GM12864 (cell line): ENCODE measurements at regions not wholly inside any gene's neighbourhood (a gene's known extent, or its start where the extent isn't known, plus 50 kb on each side); places are given as distances from the start of the nearest gene placed in this dataset.

Source experiments
- DNase-seq: peaks from one replicate; pipeline ENCODE4 v3.0.0-alpha.2; 2011; ENCODE audit warnings: low read depth
- H3K4me3 ChIP-seq: 2 replicates; pipeline ENCODE4 v1.5.1; 2011; ENCODE audit warnings: mild to moderate bottlenecking, low read depth, low read length, control low read depth
- TF ChIP-seq, protein P1 (sequence below): IDR thresholded peaks from 2 replicates; pipeline ENCODE4 v1.5.1; 2011; ENCODE audit warnings: low read depth, mild to moderate bottlenecking, moderate library complexity, low read length, control low read depth, inconsistent platforms; ENCODE audit errors: missing control alignments

GRCh38 chr2:103222969-103223368 is 461.1 kb downstream of the TMEM182 start:
- DNase-seq, result no peak
- no peak overlapping the region for H3K4me3 ChIP-seq
- TF ChIP-seq, protein P1, sequence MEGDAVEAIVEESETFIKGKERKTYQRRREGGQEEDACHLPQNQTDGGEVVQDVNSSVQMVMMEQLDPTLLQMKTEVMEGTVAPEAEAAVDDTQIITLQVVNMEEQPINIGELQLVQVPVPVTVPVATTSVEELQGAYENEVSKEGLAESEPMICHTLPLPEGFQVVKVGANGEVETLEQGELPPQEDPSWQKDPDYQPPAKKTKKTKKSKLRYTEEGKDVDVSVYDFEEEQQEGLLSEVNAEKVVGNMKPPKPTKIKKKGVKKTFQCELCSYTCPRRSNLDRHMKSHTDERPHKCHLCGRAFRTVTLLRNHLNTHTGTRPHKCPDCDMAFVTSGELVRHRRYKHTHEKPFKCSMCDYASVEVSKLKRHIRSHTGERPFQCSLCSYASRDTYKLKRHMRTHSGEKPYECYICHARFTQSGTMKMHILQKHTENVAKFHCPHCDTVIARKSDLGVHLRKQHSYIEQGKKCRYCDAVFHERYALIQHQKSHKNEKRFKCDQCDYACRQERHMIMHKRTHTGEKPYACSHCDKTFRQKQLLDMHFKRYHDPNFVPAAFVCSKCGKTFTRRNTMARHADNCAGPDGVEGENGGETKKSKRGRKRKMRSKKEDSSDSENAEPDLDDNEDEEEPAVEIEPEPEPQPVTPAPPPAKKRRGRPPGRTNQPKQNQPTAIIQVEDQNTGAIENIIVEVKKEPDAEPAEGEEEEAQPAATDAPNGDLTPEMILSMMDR, result no peak

DNA sequence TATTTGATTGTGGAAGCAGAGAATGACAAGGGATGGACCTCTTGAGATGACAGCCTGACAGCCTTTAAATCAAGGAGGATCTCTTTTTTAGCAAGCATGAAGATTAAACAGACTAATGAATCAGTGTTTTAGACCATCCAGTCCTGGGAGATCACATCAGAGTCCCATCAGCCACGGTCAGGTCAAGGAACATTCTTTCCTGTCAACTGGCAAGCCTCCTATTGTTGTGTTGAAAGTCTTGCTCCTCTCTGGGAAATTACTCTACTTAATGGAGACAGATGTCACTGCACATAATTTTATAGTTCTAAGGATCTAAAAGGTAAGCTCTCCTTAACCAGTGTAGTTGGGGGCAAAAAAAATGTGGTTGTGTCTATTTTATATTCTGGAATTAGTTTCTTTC is 469.0 kb downstream of the TMEM182 start:
- no peak for DNase-seq
- TF ChIP-seq, protein P1, result no peak
- H3K4me3 ChIP-seq, result no peak overlapping the region

- no peak for DNase-seq
- TF ChIP-seq, protein P1, result no peak
- H3K4me3 ChIP-seq, result no peak overlapping the region
Observed at GRCh38 chr2:103232865-103233264, 471.0 kb downstream of the TMEM182 start.

DNA sequence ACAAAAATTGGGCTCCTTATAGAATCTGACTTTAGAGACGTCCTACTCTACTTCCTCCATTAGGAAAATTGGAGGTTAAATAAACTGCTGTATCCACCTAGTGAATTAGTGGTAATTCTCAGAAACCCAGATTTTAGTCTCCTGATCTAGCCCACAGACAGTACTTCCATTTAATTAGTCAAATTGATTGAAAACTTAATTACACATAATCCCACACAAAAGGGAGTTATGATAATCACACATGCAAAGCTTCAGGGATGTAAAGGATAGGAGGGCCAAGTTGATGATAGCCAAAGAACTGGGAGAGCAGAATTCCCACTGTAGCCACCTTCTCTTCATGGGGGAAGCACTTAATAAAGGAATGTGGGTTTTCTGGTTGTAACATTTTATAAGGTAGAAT is 471.9 kb downstream of the TMEM182 start:
- DNase-seq, result no peak
- TF ChIP-seq, protein P1, result no peak

DNA sequence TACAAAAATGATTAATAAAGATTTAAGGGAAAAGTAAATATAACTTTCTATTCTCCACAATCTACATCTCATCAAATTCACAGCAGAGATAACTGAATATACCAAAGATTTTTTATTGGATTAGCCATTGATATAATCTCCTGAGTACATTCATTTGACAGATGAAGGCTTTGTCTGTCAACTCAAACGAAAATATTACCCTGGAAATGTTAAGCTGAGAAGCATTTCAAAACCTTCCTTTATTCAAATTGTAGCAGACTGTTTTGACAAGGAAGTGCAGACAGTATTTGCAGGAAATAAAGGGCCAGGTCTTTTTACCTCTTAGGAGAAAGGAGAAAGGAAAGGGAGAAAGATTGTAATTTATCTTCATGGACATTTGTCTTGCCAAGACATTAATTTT is 473.5 kb downstream of the TMEM182 start:
- TF ChIP-seq, protein P1, result no peak
- DNase-seq, result no peak

More for the DNA sequence above, 471.9 kb downstream of the TMEM182 start:
- H3K4me3 ChIP-seq, result no peak overlapping the region

GRCh38 chr2:103249462-103249861 is 487.6 kb downstream of the TMEM182 start:
- TF ChIP-seq, protein P1, result no peak
- DNase-seq, result no peak
- H3K4me3 ChIP-seq, result no peak overlapping the region

More for the DNA sequence above, 473.5 kb downstream of the TMEM182 start:
- H3K4me3 ChIP-seq, result no peak overlapping the region

DNA sequence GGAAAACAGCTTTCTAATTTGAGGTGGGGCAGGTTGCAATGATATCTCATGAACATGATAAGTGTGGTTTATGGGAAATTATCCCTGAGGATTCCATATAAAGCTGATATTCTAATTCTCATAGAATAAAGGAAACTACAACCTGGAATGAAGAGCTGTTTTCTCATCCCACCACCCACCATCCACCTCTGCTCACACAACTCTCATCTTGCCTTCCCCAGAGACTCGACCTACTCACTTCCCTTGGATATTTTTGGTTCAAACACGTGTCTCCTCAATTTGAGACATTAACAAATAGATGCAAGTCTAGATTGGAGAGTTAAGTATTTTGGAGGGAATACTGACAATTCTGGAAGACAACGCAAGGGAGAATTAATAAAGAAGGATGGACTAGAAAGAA is 490.9 kb downstream of the TMEM182 start:
- no peak for DNase-seq
- TF ChIP-seq, protein P1, result no peak
- no peak overlapping the region for H3K4me3 ChIP-seq
